Breast epithelium (tissue), 4 donors: ENCODE measurements at regions not wholly inside any gene's neighbourhood (a gene's known extent, or its start where the extent isn't known, plus 50 kb on each side); places are given as distances from the start of the nearest gene placed in this dataset.

Experiments
- DNase-seq, 2 donors: peaks; one replicate each; pipeline ENCODE4 v3.0.0-alpha.2; 2019; ENCODE audit warnings: low spot score in 2 of 2
- H3K27ac ChIP-seq, 2 donors: fragments of 200-600 bp; sonication (generic) in 1 of 2; one replicate each; pipeline ENCODE4 v1.5.1; 2016 to 2019; ENCODE audit warnings: mild to moderate bottlenecking in 1 of 2
- H3K27me3 ChIP-seq, 2 donors: fragments of 200-600 bp; sonication (generic) in 1 of 2; one replicate each; pipeline versions ENCODE4 v1.5.1 to v1.6.0; 2017 to 2019; ENCODE audit warnings: control low read depth in 1 of 2, mild to moderate bottlenecking in 1 of 2
- H3K36me3 ChIP-seq: fragments of 200-600 bp; one replicate; pipeline ENCODE4 v1.5.1; 2019
- H3K4me1 ChIP-seq, 2 donors: fragments of 200-600 bp; sonication (generic); one replicate each; pipeline ENCODE4 v1.5.1; 2016 to 2019; ENCODE audit warnings: control low read depth in 1 of 2
- H3K4me3 ChIP-seq, 3 donors: fragments of 200-600 bp; sonication (generic); 1 replicate in 2 of 3; 2 replicates in 1 of 3; pipeline ENCODE4 v1.5.1; 2016 to 2019; ENCODE audit warnings: mild to moderate bottlenecking in 3 of 3, moderate library complexity in 2 of 3
- H3K9me3 ChIP-seq, 2 donors: fragments of 200-600 bp; sonication (generic) in 1 of 2; one replicate each; pipeline ENCODE4 v1.5.1; 2016 to 2019; ENCODE audit warnings: control low read depth in 1 of 2
- POLR2A ChIP-seq: fragments of 450-650 bp; IDR thresholded peaks from one replicate; pipeline ENCODE4 v1.6.1; 2016; ENCODE audit warnings: antibody characterized with exemption, mild to moderate bottlenecking, moderate library complexity
- POLR2AphosphoS5 ChIP-seq, 3 donors: sonication (generic); formaldehyde crosslinking; IDR thresholded peaks; one replicate each; pipeline ENCODE4 v1.6.1; 2017; ENCODE audit warnings: antibody characterized with exemption in 3 of 3
- intact Hi-C: fragments of 100-400 bp; cut with DNase I; formaldehyde crosslinking; loops from one replicate; pipeline ENCODE4 v1.15.1; 2023; ENCODE audit warnings: low total_unique reads
- TF ChIP-seq, protein P1 (sequence below), 3 donors: fragments of 450-650 bp; IDR thresholded peaks; one replicate each; pipeline ENCODE4 v1.5.1; 2016 to 2017; ENCODE audit warnings: antibody characterized with exemption in 3 of 3, mild to moderate bottlenecking in 3 of 3, moderate library complexity in 3 of 3

DNA sequence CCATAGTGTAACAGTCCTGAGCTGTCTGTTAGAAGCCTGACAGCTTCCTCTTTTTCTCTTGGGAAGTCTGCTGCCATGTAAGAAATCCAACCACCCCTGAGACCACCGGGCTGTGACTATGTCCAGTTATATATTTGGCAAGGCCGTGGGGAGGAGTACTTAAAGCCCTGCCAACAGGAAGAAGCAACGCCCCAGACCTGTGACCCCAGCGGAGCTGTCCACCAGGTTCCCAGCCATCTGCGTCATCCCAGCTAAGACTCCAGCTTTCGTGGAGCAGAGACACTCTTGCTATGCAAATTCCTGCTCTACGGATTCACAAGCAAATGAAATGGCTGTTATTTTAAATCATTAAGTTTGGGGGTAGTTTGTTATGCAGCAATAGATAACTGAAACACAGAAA is 417.3 kb downstream of the TLE4 start:
- TF ChIP-seq POLR2AphosphoS5 (IDR thresholded peaks at IDR 0.05) (no peak), POLR2A (no peak)
- TF ChIP-seq, protein P1, sequence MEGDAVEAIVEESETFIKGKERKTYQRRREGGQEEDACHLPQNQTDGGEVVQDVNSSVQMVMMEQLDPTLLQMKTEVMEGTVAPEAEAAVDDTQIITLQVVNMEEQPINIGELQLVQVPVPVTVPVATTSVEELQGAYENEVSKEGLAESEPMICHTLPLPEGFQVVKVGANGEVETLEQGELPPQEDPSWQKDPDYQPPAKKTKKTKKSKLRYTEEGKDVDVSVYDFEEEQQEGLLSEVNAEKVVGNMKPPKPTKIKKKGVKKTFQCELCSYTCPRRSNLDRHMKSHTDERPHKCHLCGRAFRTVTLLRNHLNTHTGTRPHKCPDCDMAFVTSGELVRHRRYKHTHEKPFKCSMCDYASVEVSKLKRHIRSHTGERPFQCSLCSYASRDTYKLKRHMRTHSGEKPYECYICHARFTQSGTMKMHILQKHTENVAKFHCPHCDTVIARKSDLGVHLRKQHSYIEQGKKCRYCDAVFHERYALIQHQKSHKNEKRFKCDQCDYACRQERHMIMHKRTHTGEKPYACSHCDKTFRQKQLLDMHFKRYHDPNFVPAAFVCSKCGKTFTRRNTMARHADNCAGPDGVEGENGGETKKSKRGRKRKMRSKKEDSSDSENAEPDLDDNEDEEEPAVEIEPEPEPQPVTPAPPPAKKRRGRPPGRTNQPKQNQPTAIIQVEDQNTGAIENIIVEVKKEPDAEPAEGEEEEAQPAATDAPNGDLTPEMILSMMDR (IDR thresholded peaks at IDR 0.05) = no peak
- Histone ChIP-seq H3K9me3 (no peaks in the 10 kb centered on the region), H3K4me1 (no peaks in the 10 kb centered on the region), H3K27ac (no peak overlapping the region), H3K36me3 (no peaks in the 10 kb centered on the region), H3K4me3 (no peak overlapping the region), H3K27me3 (no peaks in the 10 kb centered on the region)
- intact Hi-C loops = loop anchor here (2.0 kb wide), 1 partner anchor 18 kb away; no protein-coding TSS in a partner anchor
- no peak for DNase-seq

DNA sequence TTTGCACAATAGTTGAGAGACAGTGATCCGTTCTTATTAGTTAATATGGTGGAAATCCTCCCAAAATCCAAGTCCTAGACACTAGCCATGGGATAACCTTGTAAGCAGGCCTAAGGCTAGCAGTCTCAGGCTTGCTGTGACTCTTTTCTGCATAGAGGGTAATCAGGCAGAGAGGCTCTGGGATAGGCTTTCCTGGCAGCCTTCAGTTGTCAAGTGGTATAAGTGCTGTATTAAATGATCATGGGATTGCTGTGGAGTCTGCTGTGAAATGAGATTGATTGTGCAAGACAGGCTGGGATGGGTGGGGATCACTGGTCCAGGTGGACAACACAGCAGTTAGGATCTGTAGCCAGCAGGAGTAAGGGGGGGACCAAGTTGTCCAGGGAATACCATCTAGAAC is 416.4 kb downstream of the TLE4 start:
- Histone ChIP-seq H3K27me3 (no peaks in the 10 kb centered on the region), H3K27ac (no peak overlapping the region), H3K4me1 (no peaks in the 10 kb centered on the region), H3K4me3 (no peak overlapping the region), H3K9me3 (no peaks in the 10 kb centered on the region), H3K36me3 (no peaks in the 10 kb centered on the region)
- intact Hi-C loops = loop anchor here (2.0 kb wide), 1 partner anchor 17 kb away; no protein-coding TSS in a partner anchor
- DNase-seq = no peak
- TF ChIP-seq POLR2AphosphoS5 (IDR thresholded peaks at IDR 0.05) = no peak
- TF ChIP-seq, protein P1 (IDR thresholded peaks at IDR 0.05) = no peak
- no peak for TF ChIP-seq POLR2A

DNA sequence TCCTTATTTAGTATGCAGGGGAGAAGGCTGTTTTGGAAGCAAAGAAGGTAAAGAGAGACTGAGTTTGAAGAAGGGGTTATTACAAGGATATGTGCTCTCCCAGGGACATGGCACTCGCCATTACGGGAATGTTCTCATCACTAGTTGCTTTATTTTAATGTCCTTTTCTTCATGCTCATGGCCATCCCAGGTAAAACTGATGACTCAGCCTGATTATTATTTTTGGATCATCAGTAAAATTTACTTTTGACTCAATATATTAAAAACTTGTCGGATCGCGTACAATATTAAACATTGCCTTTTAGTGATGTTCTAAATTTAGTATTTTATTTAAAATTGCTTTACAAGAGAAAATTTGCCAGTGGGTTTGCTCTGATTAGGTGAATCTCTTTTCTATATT is 414.7 kb downstream of the TLE4 start:
- Histone ChIP-seq H3K36me3 (no peaks in the 10 kb centered on the region), H3K4me3 (no peak overlapping the region), H3K27me3 (no peaks in the 10 kb centered on the region), H3K4me1 (no peaks in the 10 kb centered on the region), H3K27ac (no peak overlapping the region), H3K9me3 (no peaks in the 10 kb centered on the region)
- intact Hi-C loops = no loop called here
- no peak for DNase-seq
- TF ChIP-seq, protein P1 (IDR thresholded peaks at IDR 0.05) = no peak
- TF ChIP-seq POLR2A (no peak), POLR2AphosphoS5 (IDR thresholded peaks at IDR 0.05) (no peak)

- TF ChIP-seq, protein P1 (IDR thresholded peaks at IDR 0.05) = no peak
- TF ChIP-seq POLR2A (no peak), POLR2AphosphoS5 (IDR thresholded peaks at IDR 0.05) (no peak)
- intact Hi-C loops = no loop called here
- Histone ChIP-seq H3K4me1 (no peaks in the 10 kb centered on the region), H3K27ac (no peak overlapping the region), H3K36me3 (no peaks in the 10 kb centered on the region), H3K9me3 (no peaks in the 10 kb centered on the region), H3K4me3 (no peak overlapping the region), H3K27me3 (no peaks in the 10 kb centered on the region)
- no peak for DNase-seq
These were observed 414.0 kb downstream of the TLE4 start for GRCh38 chr9:79985772-79986171.

- no peak overlapping the region for H3K27ac ChIP-seq
- no peak overlapping the region for H3K4me3 ChIP-seq
- intact Hi-C loops = no loop called here
- H3K36me3 ChIP-seq = no peaks in the 10 kb centered on the region
- no peak for DNase-seq
- TF ChIP-seq, protein P1 (IDR thresholded peaks at IDR 0.05) = no peak
- TF ChIP-seq POLR2A (no peak), POLR2AphosphoS5 (IDR thresholded peaks at IDR 0.05) (no peak)
- H3K4me1 ChIP-seq = no peaks in the 10 kb centered on the region
- H3K27me3 ChIP-seq = no peaks in the 10 kb centered on the region
- no peaks in the 10 kb centered on the region for H3K9me3 ChIP-seq
These were observed 413.5 kb downstream of the TLE4 start for GRCh38 chr9:79985264-79985663.
